Esophagus squamous epithelium (tissue), 5 donors: ENCODE measurements at regions not wholly inside any gene's neighbourhood (a gene's known extent, or its start where the extent isn't known, plus 50 kb on each side); places are given as distances from the start of the nearest gene placed in this dataset.

ENCODE experiments used
- DNase-seq: peaks from one replicate; lab custom pipeline; 2025; lab: John Stamatoyannopoulos, UW
- H3K27ac ChIP-seq, 4 donors: fragments of 200-600 bp; sonication (generic); one replicate each; pipeline ENCODE4 v1.5.1; 2016 to 2019; ENCODE audit warnings: mild to moderate bottlenecking in 1 of 4
- H3K27me3 ChIP-seq, 4 donors: fragments of 200-600 bp; sonication (generic); 1 replicate in 3 of 4; 2 replicates in 1 of 4; pipeline versions ENCODE4 v1.5.1 to v1.6.0; 2017 to 2021; ENCODE audit warnings: antibody characterized with exemption in 1 of 4
- H3K36me3 ChIP-seq, 3 donors: fragments of 200-600 bp; sonication (generic); one replicate each; pipeline ENCODE4 v1.5.1; 2016 to 2019
- H3K4me1 ChIP-seq, 3 donors: fragments of 200-600 bp; sonication (generic); one replicate each; pipeline ENCODE4 v1.5.1; 2017 to 2019
- H3K4me3 ChIP-seq, 4 donors: fragments of 200-600 bp; sonication (generic); 1 replicate in 3 of 4; 2 replicates in 1 of 4; pipeline ENCODE4 v1.5.1; 2016 to 2019; ENCODE audit warnings: mild to moderate bottlenecking in 2 of 4, moderate library complexity in 1 of 4
- H3K9me3 ChIP-seq, 3 donors: fragments of 200-600 bp; sonication (generic); one replicate each; pipeline ENCODE4 v1.5.1; 2016 to 2019
- CTCF ChIP-seq, 6 experiments: fragments of 450-650 bp in 4 of 6; fragments of 200-600 bp in 2 of 6; sonication (generic) in 2 of 6; IDR thresholded peaks; one replicate each; pipeline ENCODE4 v1.5.1; 2016 to 2019; ENCODE audit warnings: antibody characterized with exemption in 6 of 6, mild to moderate bottlenecking in 4 of 6, moderate library complexity in 4 of 6
- POLR2A ChIP-seq, 4 donors: fragments of 450-650 bp; IDR thresholded peaks; one replicate each; pipeline ENCODE4 v1.6.1; 2017; ENCODE audit warnings: antibody characterized with exemption in 4 of 4, mild to moderate bottlenecking in 4 of 4, moderate library complexity in 3 of 4
- WGBS, 2 donors: methylation state at CpG; one replicate each; pipeline ENCODE4 v1.1.5; 2018; 5-methylcytosine and 5-hydroxymethylcytosine counted together
- intact Hi-C: fragments of 100-400 bp; cut with DNase I; formaldehyde crosslinking; loops from one replicate; pipeline ENCODE4 v1.15.0; 2022
- donor health status: DM: yes; HTN: yes; CAD: no.

GRCh38 chr1:194968916-194969315, 1639.3 kb downstream of the KCNT2 start:
- Histone ChIP-seq H3K4me3 (no peak overlapping the region), H3K36me3 (no peaks in the 10 kb centered on the region), H3K9me3 (no peaks in the 10 kb centered on the region), H3K4me1 (no peaks in the 10 kb centered on the region), H3K27me3 (no peaks in the 10 kb centered on the region), H3K27ac (no peak overlapping the region)
- no peak for DNase-seq
- 50 to 55% methylated on average over 1 of the region's 1 CpG for WGBS, 2 donors
- TF ChIP-seq POLR2A (IDR thresholded peaks at IDR 0.05) (no peak), CTCF (IDR thresholded peaks at IDR 0.05) (no peak)
- intact Hi-C loops = no loop called here

DNA sequence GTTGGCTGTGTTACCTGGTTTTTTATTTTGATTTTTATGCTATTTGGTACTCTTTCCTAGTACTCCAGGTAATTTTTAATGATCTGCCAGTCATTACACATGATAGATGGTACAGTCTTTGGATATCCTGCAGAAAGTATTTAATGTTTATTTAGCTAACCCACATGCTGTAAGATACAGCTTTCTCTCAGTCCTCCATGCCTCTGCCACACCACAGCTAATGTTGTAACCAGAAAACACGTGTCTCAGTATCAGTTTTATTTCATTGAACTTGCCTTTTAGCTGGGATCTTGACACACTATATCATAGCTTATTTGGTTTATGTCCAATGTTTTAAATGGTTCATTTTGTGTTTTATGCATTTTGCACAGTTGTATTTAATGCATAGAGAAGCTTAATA, 1648.4 kb downstream of the KCNT2 start:
- TF ChIP-seq POLR2A (IDR thresholded peaks at IDR 0.05) = no peak
- no peak for TF ChIP-seq CTCF (IDR thresholded peaks at IDR 0.05)
- Histone ChIP-seq H3K4me3 (no peak overlapping the region), H3K9me3 (no peaks in the 10 kb centered on the region), H3K27ac (no peak overlapping the region), H3K27me3 (no peaks in the 10 kb centered on the region), H3K4me1 (no peaks in the 10 kb centered on the region), H3K36me3 (no peaks in the 10 kb centered on the region)
- intact Hi-C loops = no loop called here
- 21 to 45% methylated on average over 1 of the region's 1 CpG for WGBS, 2 donors
- no peak for DNase-seq

DNA sequence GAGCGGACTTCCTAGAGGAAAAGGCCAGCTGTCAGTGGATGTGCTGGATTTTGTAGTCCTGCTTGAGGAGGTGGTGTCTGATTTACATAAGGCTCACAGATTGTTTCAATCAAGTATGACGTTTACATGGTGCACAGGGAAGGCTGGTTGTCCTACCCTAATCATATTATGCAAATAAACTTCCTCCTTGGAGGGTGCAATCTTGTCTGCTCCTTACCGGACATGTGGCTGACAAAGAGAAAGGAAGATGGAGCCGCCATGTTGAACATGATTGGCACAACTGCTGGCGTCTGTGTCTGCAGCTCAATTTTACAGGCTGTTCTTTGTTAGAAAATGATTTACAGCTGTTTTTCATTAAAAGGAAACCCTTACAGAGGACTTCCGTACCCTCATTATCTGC, 1656.1 kb downstream of the KCNT2 start:
- WGBS, 2 donors = 63 to 69% methylated on average over 6 of the region's 6 CpGs
- no peaks in the 10 kb centered on the region for H3K9me3 ChIP-seq
- no peak for DNase-seq
- no peaks in the 10 kb centered on the region for H3K4me1 ChIP-seq
- no peaks in the 10 kb centered on the region for H3K27me3 ChIP-seq
- H3K4me3 ChIP-seq = no peak overlapping the region
- no peak overlapping the region for H3K27ac ChIP-seq
- H3K36me3 ChIP-seq = no peaks in the 10 kb centered on the region
- no peak for TF ChIP-seq CTCF (IDR thresholded peaks at IDR 0.05)
- TF ChIP-seq POLR2A (IDR thresholded peaks at IDR 0.05) = no peak
- intact Hi-C loops = no loop called here

GRCh38 chr1:194950584-194950983, 1657.7 kb downstream of the KCNT2 start:
- intact Hi-C loops = no loop called here
- 72 to 85% methylated on average over 1 of the region's 1 CpG for WGBS, 2 donors
- no peak for DNase-seq
- Histone ChIP-seq H3K27ac (no peak overlapping the region), H3K9me3 (no peaks in the 10 kb centered on the region), H3K4me3 (no peak overlapping the region), H3K27me3 (no peaks in the 10 kb centered on the region), H3K36me3 (no peaks in the 10 kb centered on the region), H3K4me1 (no peaks in the 10 kb centered on the region)
- no peak for TF ChIP-seq POLR2A (IDR thresholded peaks at IDR 0.05)
- TF ChIP-seq CTCF (IDR thresholded peaks at IDR 0.05) = no peak

DNA sequence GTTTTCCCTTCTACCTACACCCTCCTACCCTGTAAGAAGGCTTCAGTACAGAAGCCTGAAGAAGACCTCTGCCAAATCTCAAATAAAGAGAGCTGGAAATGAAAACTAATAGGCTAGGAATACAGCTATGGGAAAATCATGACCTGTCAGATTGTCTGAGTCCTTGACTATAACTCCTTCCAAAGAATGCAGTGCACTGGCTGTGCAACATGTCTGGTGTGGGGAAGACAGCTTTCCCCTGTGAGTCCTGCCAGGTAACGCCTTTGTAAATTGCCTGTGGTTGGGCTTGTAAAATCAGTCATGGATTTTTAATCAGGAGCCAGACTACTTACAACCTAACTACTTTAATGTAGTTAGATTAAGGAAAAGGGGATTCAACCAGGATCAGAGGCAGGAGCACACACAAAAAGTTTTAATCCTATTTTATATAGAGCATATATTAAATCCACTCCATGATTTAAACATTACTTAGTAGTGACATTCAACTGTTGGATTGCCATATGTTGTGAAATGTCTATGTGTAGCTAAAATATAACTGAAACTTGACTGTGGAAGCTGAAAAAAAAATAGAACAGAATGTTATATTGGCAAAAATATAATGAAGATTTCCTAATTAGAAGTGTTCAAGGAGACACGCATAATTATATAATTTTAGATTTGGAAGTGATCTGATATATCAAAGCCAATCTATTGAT, 1667.8 kb downstream of the KCNT2 start:
- no peak overlapping the region for H3K27ac ChIP-seq
- intact Hi-C loops = no loop called here
- 56 to 65% methylated on average over 2 of the region's 2 CpGs for WGBS, 2 donors
- no peak for TF ChIP-seq POLR2A (IDR thresholded peaks at IDR 0.05)
- no peak for TF ChIP-seq CTCF (IDR thresholded peaks at IDR 0.05)
- H3K27me3 ChIP-seq = no peaks in the 10 kb centered on the region
- H3K4me1 ChIP-seq = no peaks in the 10 kb centered on the region
- no peak for DNase-seq
- no peaks in the 10 kb centered on the region for H3K9me3 ChIP-seq
- no peak overlapping the region for H3K4me3 ChIP-seq
- H3K36me3 ChIP-seq = no peaks in the 10 kb centered on the region
